K562 (cell line): ENCODE measurements at regions not wholly inside any gene's neighbourhood (a gene's known extent, or its start where the extent isn't known, plus 50 kb on each side); places are given as distances from the start of the nearest gene placed in this dataset.

Experiments
- ATAC-seq: fragments of 200-7000 bp; cut with Tn5 transposase; 3 replicates; pipeline ENCODE4 v1.9.1; 2020; ENCODE audit warnings: moderate library complexity
- BruUV-seq: library from RNA; stranded (reverse); fragments of 400-500 nt; replicated peaks from 2 replicates; lab custom pipeline; 2021; lab: Mats Ljungman, UMichigan
- CTCF ChIA-PET: fragments of 300-600 bp; formaldehyde crosslinking; extraction: SDS; loops from one replicate; lab custom pipeline; 2021; ENCODE audit warnings: low intra/inter-chr PET ratio; lab: Yijun Ruan, JAX
- POLR2A ChIA-PET: fragments of 300-600, 350-650 bp; sonication (Branson Sonifier 250); formaldehyde crosslinking; extraction: SDS; loops from one replicate; lab custom pipeline; 2021; ENCODE audit warnings: antibody characterized with exemption, inconsistent platforms; lab: Yijun Ruan, JAX
- DNase-seq, 4 experiments: peaks; one replicate each; pipeline versions ENCODE4 v3.0.0 to v3.0.0-alpha.2; 2011 to 2018; ENCODE audit warnings: low spot score in 3 of 4, mixed read lengths in 3 of 4; ENCODE audit errors: extremely low read depth in 1 of 4
- FAIRE-seq: peaks from 2 replicates; lab custom pipeline; 2011; peaks lifted over from hg19 to GRCh38; lab: Jason Lieb, UNC
- H2AFZ ChIP-seq: 2 replicates; pipeline ENCODE4 v1.6.0; 2011; ENCODE audit warnings: low read depth, low read length, control low read depth, inconsistent platforms
- H3K27ac ChIP-seq: fragments of 200-600 bp; 3 replicates; pipeline ENCODE4 v1.8.0; 2011; ENCODE audit warnings: low read depth, mild to moderate bottlenecking, control low read depth, inconsistent platforms, low read length, moderate library complexity, mixed read lengths; ENCODE audit errors: extremely low read depth
- H3K27me3 ChIP-seq, 2 experiments: fragments of 300-600 bp in 1 of 2; 2 replicates in 1 of 2; 3 replicates in 1 of 2; pipeline versions ENCODE4 v1.6.0 to v1.8.0; 2011; ENCODE audit warnings: inconsistent platforms in 2 of 2, low read length in 2 of 2, mild to moderate bottlenecking in 1 of 2, mixed read lengths in 1 of 2, moderate library complexity in 1 of 2; ENCODE audit not compliant: control insufficient read depth in 2 of 2, insufficient read depth in 2 of 2
- H3K36me3 ChIP-seq: fragments of 300-600 bp; 3 replicates; pipeline ENCODE4 v1.8.0; 2011; ENCODE audit warnings: mild to moderate bottlenecking, low read length, inconsistent platforms; ENCODE audit not compliant: control insufficient read depth, insufficient read depth
- H3K4me1 ChIP-seq, 2 experiments: fragments of 200-600 bp in 1 of 2; replicated peaks in 1 of 2; 2 replicates in 1 of 2; 3 replicates in 1 of 2; pipeline versions ENCODE4 v1.5.1 to v1.8.0; 2011; ENCODE audit warnings: inconsistent platforms in 2 of 2, low read length in 2 of 2, mild to moderate bottlenecking in 1 of 2, mixed read lengths in 1 of 2, moderate library complexity in 1 of 2; ENCODE audit not compliant: control insufficient read depth in 2 of 2, insufficient read depth in 2 of 2
- H3K4me2 ChIP-seq: 2 replicates; pipeline ENCODE4 v1.6.1; 2011; ENCODE audit warnings: low read length, control low read depth, inconsistent platforms, mixed read lengths; ENCODE audit not compliant: insufficient read depth
- H3K4me3 ChIP-seq: fragments of 200-600 bp; sonication (generic), shearing (Covaris generic); 2 replicates; pipeline ENCODE4 v1.5.1; 2016; ENCODE audit warnings: control low read depth, inconsistent platforms
- H3K79me2 ChIP-seq: fragments of 200-600 bp; 3 replicates; pipeline ENCODE4 v1.8.0; 2011; ENCODE audit warnings: low read length, inconsistent platforms; ENCODE audit not compliant: control insufficient read depth, insufficient read depth
- H3K9ac ChIP-seq, 2 experiments: 2 replicates each; pipeline versions ENCODE4 v1.6.0 to v1.6.1; 2011; ENCODE audit warnings: low read depth in 2 of 2, low read length in 2 of 2, control low read depth in 1 of 2, inconsistent platforms in 1 of 2, mild to moderate bottlenecking in 1 of 2, mixed read lengths in 1 of 2; ENCODE audit not compliant: insufficient read depth in 1 of 2
- H3K9me1 ChIP-seq: one replicate; pipeline ENCODE4 v1.6.0; 2011; ENCODE audit warnings: inconsistent platforms, mild to moderate bottlenecking, low read length, moderate library complexity; ENCODE audit not compliant: control insufficient read depth, insufficient read depth
- H3K9me3 ChIP-seq: replicated peaks from 2 replicates; pipeline ENCODE4 v1.5.1; 2011; ENCODE audit warnings: low read depth, low read length, inconsistent platforms; ENCODE audit not compliant: control insufficient read depth, insufficient read depth
- H4K20me1 ChIP-seq: replicated peaks from 2 replicates; pipeline ENCODE4 v1.6.1; 2011; ENCODE audit warnings: low read length, inconsistent platforms, mixed read lengths; ENCODE audit not compliant: control insufficient read depth, insufficient read depth
- DMBX1 ChIP-seq: fragments of 250-450 bp; sonication (Bioruptor Pico); IDR thresholded peaks from 2 replicates; pipeline ENCODE4 v1.8.0; 2022; ENCODE audit warnings: inconsistent platforms, mild to moderate bottlenecking, moderate library complexity, borderline replicate concordance
- TAL1 ChIP-seq: fragments of 450-650 bp; IDR thresholded peaks from 2 replicates; pipeline ENCODE4 v1.6.1; 2016; ENCODE audit warnings: mild to moderate bottlenecking
- ZNF511 ChIP-seq: sonication (generic); formaldehyde crosslinking; IDR thresholded peaks from 2 replicates; pipeline ENCODE4 v1.8.0; 2022; ENCODE audit warnings: mild to moderate bottlenecking, missing genetic modification reagents
- WGBS: fragments of 100-300 bp; shearing (Covaris generic); methylation state at CpG from one replicate; pipeline ENCODE4 v1.1.6; 2016; ENCODE audit warnings: low coverage, mixed read lengths; ENCODE audit not compliant: insufficient coverage; ENCODE audit errors: missing lambda C conversion rate; 5-methylcytosine and 5-hydroxymethylcytosine counted together
- in situ Hi-C: fragments of 300-500 bp; cut with MboI; formaldehyde crosslinking; loops from 4 replicates; pipeline ENCODE4 v1.15.0; 2018; ENCODE audit warnings: inconsistent platforms, mixed read lengths
- intact Hi-C: fragments of 100-400 bp; cut with micrococcal nuclease; formaldehyde crosslinking; loops from 2 replicates; pipeline ENCODE4 v1.14.2; 2022

- peaks cover 8% of the 10 kb centered on the region for H3K9me3 ChIP-seq
- FAIRE-seq = no peak
- no peak overlapping the region for H3K9ac ChIP-seq
- no peak overlapping the region for H3K27ac ChIP-seq
- H3K79me2 ChIP-seq = no peaks in the 10 kb centered on the region
- 80% methylated on average over 6 of the region's 11 CpGs for WGBS
- ChIA-PET POLR2A (no interaction called here), CTCF (no interaction called here)
- BruUV-seq = no TSS peak
- in situ Hi-C loops = no loop called here
- DNase-seq = no peak
- no peaks in the 10 kb centered on the region for H3K36me3 ChIP-seq
- no peaks in the 10 kb centered on the region for H3K9me1 ChIP-seq
- intact Hi-C loops = no loop called here
- no peak overlapping the region for H3K4me2 ChIP-seq
- no peak; the same call in 2 of the 3 replicates for ATAC-seq
- no peak overlapping the region for H3K4me3 ChIP-seq
- no peaks in the 10 kb centered on the region for H3K4me1 ChIP-seq
- no peaks in the 10 kb centered on the region for H3K27me3 ChIP-seq
- no peaks in the 10 kb centered on the region for H4K20me1 ChIP-seq
- TF ChIP-seq TAL1 (no peak), DMBX1 (CRISPR knock-in tag) (peak; percentile 46; the same call in 1 of the 2 replicates), ZNF511 (CRISPR knock-in tag) (no peak)
- peak overlapping the region; percentile 51 for H2AFZ ChIP-seq
These were observed 112.8 kb upstream of the SLC39A10 start for GRCh38 chr2:195543902-195544894.
